GM23338 (cell line): ENCODE measurements at regions not wholly inside any gene's neighbourhood (a gene's known extent, or its start where the extent isn't known, plus 50 kb on each side); places are given as distances from the start of the nearest gene placed in this dataset.

Experiments used
- ATAC-seq: fragments of 200-7000 bp; cut with Tn5 transposase; 3 replicates; pipeline ENCODE4 v1.9.1; 2020
- DNase-seq: peaks from one replicate; pipeline ENCODE4 v3.0.0-alpha.2; 2015; ENCODE audit warnings: low spot score
- H2AFZ ChIP-seq: fragments of 200-600 bp; sonication (generic); 2 replicates; pipeline ENCODE4 v1.8.0; 2016; ENCODE audit warnings: antibody characterized with exemption, mild to moderate bottlenecking, moderate library complexity
- H3F3A ChIP-seq: fragments of 200-600 bp; sonication (generic); replicated peaks from 2 replicates; pipeline ENCODE4 v1.8.0; 2017; ENCODE audit warnings: antibody characterized with exemption, mixed run types, low read depth
- H3K27ac ChIP-seq: fragments of 200-600 bp; sonication (generic); 2 replicates; pipeline ENCODE4 v1.6.1; 2016; ENCODE audit warnings: low read depth
- H3K27me3 ChIP-seq: fragments of 200-600 bp; sonication (generic); 2 replicates; pipeline ENCODE4 v1.8.0; 2016; ENCODE audit warnings: mild to moderate bottlenecking, mixed run types, moderate library complexity; ENCODE audit not compliant: insufficient read depth
- H3K36me3 ChIP-seq: fragments of 200-600 bp; sonication (generic); 2 replicates; pipeline ENCODE4 v1.8.0; 2016; ENCODE audit warnings: mild to moderate bottlenecking; ENCODE audit not compliant: insufficient read depth
- H3K4me1 ChIP-seq: fragments of 200-600 bp; sonication (generic); 2 replicates; pipeline ENCODE4 v1.8.0; 2016; ENCODE audit warnings: mild to moderate bottlenecking, moderate library complexity; ENCODE audit not compliant: insufficient read depth
- H3K4me2 ChIP-seq: fragments of 200-600 bp; sonication (generic); 2 replicates; pipeline ENCODE4 v1.7.1; 2017; ENCODE audit warnings: mixed run types
- H3K4me3 ChIP-seq: fragments of 200-600 bp; sonication (generic); 2 replicates; pipeline ENCODE4 v1.6.1; 2016; ENCODE audit warnings: mixed run types
- H3K79me2 ChIP-seq: fragments of 200-600 bp; sonication (generic); replicated peaks from 2 replicates; pipeline ENCODE4 v1.8.0; 2017; ENCODE audit warnings: mild to moderate bottlenecking; ENCODE audit not compliant: insufficient read depth
- H3K9me2 ChIP-seq: fragments of 200-600 bp; sonication (generic); 2 replicates; pipeline ENCODE4 v1.8.0; 2017; ENCODE audit not compliant: insufficient read depth
- H4K20me1 ChIP-seq: fragments of 200-600 bp; sonication (generic); replicated peaks from 2 replicates; pipeline ENCODE4 v1.8.0; 2017; ENCODE audit warnings: mild to moderate bottlenecking; ENCODE audit not compliant: insufficient read depth
- H3K27ac Mint-ChIP-seq: 2 replicates; pipeline ENCODE4 v1.8.0; 2020; ENCODE audit warnings: inconsistent platforms, mild to moderate bottlenecking, moderate library complexity, mixed read lengths
- H3K27me3 Mint-ChIP-seq: 3 replicates; pipeline ENCODE4 v1.8.0; 2022; ENCODE audit warnings: low read depth, mild to moderate bottlenecking, moderate library complexity, mixed read lengths, inconsistent platforms; ENCODE audit not compliant: insufficient read depth, poor library complexity
- H3K36me3 Mint-ChIP-seq: 3 replicates; pipeline ENCODE4 v1.8.0; 2021; ENCODE audit warnings: low read depth, mild to moderate bottlenecking, inconsistent platforms, moderate library complexity, mixed read lengths
- H3K4me1 Mint-ChIP-seq: 3 replicates; pipeline ENCODE4 v1.8.0; 2020; ENCODE audit warnings: mild to moderate bottlenecking, inconsistent platforms, mixed read lengths
- H3K4me3 Mint-ChIP-seq: 3 replicates; pipeline ENCODE4 v1.8.0; 2021; ENCODE audit warnings: moderate library complexity, mild to moderate bottlenecking, inconsistent platforms, mixed read lengths
- H3K9me3 Mint-ChIP-seq: 3 replicates; pipeline ENCODE4 v1.8.0; 2020; ENCODE audit warnings: moderate library complexity, mild to moderate bottlenecking, inconsistent platforms, mixed read lengths
- EZH2 ChIP-seq: fragments of 200-600 bp; sonication (generic); IDR thresholded peaks from one replicate; pipeline ENCODE4 v1.8.0; 2017; ENCODE audit warnings: antibody characterized with exemption, mild to moderate bottlenecking, low read depth; ENCODE audit not compliant: unreplicated experiment
- EZH2phosphoT487 ChIP-seq: fragments of 200-600 bp; sonication (generic); IDR thresholded peaks from one replicate; pipeline ENCODE4 v1.8.1; 2018; ENCODE audit warnings: antibody characterized with exemption; ENCODE audit not compliant: unreplicated experiment
- JUNB ChIP-seq: IDR thresholded peaks from one replicate; pipeline ENCODE4 v1.6.1; 2016; ENCODE audit warnings: antibody characterized with exemption; ENCODE audit not compliant: unreplicated experiment
- NANOG ChIP-seq: IDR thresholded peaks from 2 replicates; pipeline ENCODE4 v1.6.1; 2016; ENCODE audit warnings: antibody characterized with exemption, borderline replicate concordance
- POLR2AphosphoS5 ChIP-seq: IDR thresholded peaks from 2 replicates; pipeline ENCODE4 v1.6.1; 2016; ENCODE audit warnings: antibody characterized with exemption, low read depth
- STAT1 ChIP-seq: IDR thresholded peaks from one replicate; pipeline ENCODE4 v1.6.1; 2016; ENCODE audit warnings: antibody characterized with exemption; ENCODE audit not compliant: unreplicated experiment
- ZNF114 ChIP-seq: fragments of 250-450 bp; sonication (Bioruptor Pico); IDR thresholded peaks from 2 replicates; pipeline ENCODE4 v1.5.0; 2020; ENCODE audit warnings: mild to moderate bottlenecking, moderate library complexity
- ZNF331 ChIP-seq: fragments of 250-450 bp; sonication (Bioruptor Pico); IDR thresholded peaks from 2 replicates; pipeline ENCODE4 v1.5.0; 2020; ENCODE audit warnings: low read depth, mild to moderate bottlenecking, moderate library complexity
- TF ChIP-seq, protein P1 (sequence below), 2 experiments: fragments of 200-600 bp in 1 of 2; sonication (generic) in 1 of 2; conservative IDR thresholded peaks; 2 replicates each; pipeline versions ENCODE4 v1.5.1 to v1.6.1; 2016 to 2017; ENCODE audit warnings: antibody characterized with exemption in 2 of 2, low read depth in 2 of 2, mild to moderate bottlenecking in 2 of 2, moderate library complexity in 1 of 2
- TF ChIP-seq, protein P2 (sequence below): fragments of 250-450 bp; sonication (Bioruptor Pico); IDR thresholded peaks from 2 replicates; pipeline ENCODE4 v1.5.0; 2020; ENCODE audit warnings: mild to moderate bottlenecking, moderate library complexity
- TF ChIP-seq, protein P3 (sequence below): IDR thresholded peaks from one replicate; pipeline ENCODE4 v1.6.1; 2018; ENCODE audit warnings: antibody characterized with exemption; ENCODE audit not compliant: unreplicated experiment

DNA sequence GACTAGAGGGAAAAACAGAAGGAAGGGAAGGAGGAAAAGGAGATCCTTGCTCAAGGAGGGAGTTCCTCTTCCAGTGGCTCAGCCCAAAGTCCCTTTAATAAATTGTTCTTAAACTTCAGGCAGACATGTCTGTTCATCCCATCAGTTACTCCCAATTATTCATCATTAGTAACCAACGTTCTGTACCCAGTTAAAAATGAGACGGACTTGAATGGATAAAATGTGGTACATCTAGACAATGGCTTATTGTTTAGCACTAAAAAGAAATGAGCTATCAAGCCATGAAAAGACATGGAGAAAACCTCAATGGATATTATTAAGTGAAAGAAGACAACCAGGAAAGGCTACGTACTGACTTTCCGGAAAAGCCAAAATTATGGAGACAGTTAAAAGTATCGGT, 50.8 kb upstream of the ACSL3 start:
- Histone ChIP-seq H3K36me3 (no peaks in the 10 kb centered on the region), H3K79me2 (no peaks in the 10 kb centered on the region), H3K27me3 (no peaks in the 10 kb centered on the region), H3F3A (no peaks in the 10 kb centered on the region), H3K9me2 (no peaks in the 10 kb centered on the region), H2AFZ (no peak overlapping the region), H3K4me3 (no peak overlapping the region), H3K4me2 (no peak overlapping the region), H4K20me1 (no peaks in the 10 kb centered on the region), H3K27ac (no peak overlapping the region), H3K4me1 (no peaks in the 10 kb centered on the region)
- DNase-seq (no peak), ATAC-seq (no peak)
- Mint-ChIP-seq H3K4me3 (no peak overlapping the region), H3K27me3 (no peaks in the 10 kb centered on the region), H3K27ac (no peak overlapping the region), H3K9me3 (peaks cover 9% of the 10 kb centered on the region; the same call in 2 of the 3 replicates), H3K4me1 (peaks cover 2% of the 10 kb centered on the region; the same call in 1 of the 3 replicates), H3K36me3 (peaks cover 3% of the 10 kb centered on the region; the same call in 2 of the 3 replicates)
- TF ChIP-seq, protein P1, sequence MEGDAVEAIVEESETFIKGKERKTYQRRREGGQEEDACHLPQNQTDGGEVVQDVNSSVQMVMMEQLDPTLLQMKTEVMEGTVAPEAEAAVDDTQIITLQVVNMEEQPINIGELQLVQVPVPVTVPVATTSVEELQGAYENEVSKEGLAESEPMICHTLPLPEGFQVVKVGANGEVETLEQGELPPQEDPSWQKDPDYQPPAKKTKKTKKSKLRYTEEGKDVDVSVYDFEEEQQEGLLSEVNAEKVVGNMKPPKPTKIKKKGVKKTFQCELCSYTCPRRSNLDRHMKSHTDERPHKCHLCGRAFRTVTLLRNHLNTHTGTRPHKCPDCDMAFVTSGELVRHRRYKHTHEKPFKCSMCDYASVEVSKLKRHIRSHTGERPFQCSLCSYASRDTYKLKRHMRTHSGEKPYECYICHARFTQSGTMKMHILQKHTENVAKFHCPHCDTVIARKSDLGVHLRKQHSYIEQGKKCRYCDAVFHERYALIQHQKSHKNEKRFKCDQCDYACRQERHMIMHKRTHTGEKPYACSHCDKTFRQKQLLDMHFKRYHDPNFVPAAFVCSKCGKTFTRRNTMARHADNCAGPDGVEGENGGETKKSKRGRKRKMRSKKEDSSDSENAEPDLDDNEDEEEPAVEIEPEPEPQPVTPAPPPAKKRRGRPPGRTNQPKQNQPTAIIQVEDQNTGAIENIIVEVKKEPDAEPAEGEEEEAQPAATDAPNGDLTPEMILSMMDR (conservative IDR thresholded peaks at IDR 0.05; ENCODE audit: low read depth in 2 of 2), result no peak
- TF ChIP-seq NANOG (no peak), POLR2AphosphoS5 (no peak), JUNB (no peak), ZNF331 (CRISPR knock-in tag) (no peak), EZH2phosphoT487 (no peak), EZH2 (no peak), ZNF114 (CRISPR knock-in tag) (no peak), STAT1 (no peak)
- TF ChIP-seq, protein P2, sequence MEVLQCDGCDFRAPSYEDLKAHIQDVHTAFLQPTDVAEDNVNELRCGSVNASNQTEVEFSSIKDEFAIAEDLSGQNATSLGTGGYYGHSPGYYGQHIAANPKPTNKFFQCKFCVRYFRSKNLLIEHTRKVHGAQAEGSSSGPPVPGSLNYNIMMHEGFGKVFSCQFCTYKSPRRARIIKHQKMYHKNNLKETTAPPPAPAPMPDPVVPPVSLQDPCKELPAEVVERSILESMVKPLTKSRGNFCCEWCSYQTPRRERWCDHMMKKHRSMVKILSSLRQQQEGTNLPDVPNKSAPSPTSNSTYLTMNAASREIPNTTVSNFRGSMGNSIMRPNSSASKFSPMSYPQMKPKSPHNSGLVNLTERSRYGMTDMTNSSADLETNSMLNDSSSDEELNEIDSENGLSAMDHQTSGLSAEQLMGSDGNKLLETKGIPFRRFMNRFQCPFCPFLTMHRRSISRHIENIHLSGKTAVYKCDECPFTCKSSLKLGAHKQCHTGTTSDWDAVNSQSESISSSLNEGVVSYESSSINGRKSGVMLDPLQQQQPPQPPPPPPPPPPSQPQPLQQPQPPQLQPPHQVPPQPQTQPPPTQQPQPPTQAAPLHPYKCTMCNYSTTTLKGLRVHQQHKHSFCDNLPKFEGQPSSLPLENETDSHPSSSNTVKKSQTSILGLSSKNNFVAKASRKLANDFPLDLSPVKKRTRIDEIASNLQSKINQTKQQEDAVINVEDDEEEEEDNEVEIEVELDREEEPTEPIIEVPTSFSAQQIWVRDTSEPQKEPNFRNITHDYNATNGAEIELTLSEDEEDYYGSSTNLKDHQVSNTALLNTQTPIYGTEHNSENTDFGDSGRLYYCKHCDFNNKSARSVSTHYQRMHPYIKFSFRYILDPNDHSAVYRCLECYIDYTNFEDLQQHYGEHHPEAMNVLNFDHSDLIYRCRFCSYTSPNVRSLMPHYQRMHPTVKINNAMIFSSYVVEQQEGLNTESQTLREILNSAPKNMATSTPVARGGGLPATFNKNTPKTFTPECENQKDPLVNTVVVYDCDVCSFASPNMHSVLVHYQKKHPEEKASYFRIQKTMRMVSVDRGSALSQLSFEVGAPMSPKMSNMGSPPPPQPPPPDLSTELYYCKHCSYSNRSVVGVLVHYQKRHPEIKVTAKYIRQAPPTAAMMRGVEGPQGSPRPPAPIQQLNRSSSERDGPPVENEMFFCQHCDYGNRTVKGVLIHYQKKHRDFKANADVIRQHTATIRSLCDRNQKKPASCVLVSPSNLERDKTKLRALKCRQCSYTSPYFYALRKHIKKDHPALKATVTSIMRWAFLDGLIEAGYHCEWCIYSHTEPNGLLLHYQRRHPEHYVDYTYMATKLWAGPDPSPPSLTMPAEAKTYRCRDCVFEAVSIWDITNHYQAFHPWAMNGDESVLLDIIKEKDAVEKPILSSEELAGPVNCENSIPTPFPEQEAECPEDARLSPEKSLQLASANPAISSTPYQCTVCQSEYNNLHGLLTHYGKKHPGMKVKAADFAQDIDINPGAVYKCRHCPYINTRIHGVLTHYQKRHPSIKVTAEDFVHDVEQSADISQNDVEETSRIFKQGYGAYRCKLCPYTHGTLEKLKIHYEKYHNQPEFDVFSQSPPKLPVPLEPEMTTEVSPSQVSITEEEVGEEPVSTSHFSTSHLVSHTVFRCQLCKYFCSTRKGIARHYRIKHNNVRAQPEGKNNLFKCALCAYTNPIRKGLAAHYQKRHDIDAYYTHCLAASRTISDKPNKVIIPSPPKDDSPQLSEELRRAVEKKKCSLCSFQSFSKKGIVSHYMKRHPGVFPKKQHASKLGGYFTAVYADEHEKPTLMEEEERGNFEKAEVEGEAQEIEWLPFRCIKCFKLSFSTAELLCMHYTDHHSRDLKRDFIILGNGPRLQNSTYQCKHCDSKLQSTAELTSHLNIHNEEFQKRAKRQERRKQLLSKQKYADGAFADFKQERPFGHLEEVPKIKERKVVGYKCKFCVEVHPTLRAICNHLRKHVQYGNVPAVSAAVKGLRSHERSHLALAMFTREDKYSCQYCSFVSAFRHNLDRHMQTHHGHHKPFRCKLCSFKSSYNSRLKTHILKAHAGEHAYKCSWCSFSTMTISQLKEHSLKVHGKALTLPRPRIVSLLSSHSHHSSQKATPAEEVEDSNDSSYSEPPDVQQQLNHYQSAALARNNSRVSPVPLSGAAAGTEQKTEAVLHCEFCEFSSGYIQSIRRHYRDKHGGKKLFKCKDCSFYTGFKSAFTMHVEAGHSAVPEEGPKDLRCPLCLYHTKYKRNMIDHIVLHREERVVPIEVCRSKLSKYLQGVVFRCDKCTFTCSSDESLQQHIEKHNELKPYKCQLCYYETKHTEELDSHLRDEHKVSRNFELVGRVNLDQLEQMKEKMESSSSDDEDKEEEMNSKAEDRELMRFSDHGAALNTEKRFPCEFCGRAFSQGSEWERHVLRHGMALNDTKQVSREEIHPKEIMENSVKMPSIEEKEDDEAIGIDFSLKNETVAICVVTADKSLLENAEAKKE (CRISPR knock-in tag), result no peak
- TF ChIP-seq, protein P3, sequence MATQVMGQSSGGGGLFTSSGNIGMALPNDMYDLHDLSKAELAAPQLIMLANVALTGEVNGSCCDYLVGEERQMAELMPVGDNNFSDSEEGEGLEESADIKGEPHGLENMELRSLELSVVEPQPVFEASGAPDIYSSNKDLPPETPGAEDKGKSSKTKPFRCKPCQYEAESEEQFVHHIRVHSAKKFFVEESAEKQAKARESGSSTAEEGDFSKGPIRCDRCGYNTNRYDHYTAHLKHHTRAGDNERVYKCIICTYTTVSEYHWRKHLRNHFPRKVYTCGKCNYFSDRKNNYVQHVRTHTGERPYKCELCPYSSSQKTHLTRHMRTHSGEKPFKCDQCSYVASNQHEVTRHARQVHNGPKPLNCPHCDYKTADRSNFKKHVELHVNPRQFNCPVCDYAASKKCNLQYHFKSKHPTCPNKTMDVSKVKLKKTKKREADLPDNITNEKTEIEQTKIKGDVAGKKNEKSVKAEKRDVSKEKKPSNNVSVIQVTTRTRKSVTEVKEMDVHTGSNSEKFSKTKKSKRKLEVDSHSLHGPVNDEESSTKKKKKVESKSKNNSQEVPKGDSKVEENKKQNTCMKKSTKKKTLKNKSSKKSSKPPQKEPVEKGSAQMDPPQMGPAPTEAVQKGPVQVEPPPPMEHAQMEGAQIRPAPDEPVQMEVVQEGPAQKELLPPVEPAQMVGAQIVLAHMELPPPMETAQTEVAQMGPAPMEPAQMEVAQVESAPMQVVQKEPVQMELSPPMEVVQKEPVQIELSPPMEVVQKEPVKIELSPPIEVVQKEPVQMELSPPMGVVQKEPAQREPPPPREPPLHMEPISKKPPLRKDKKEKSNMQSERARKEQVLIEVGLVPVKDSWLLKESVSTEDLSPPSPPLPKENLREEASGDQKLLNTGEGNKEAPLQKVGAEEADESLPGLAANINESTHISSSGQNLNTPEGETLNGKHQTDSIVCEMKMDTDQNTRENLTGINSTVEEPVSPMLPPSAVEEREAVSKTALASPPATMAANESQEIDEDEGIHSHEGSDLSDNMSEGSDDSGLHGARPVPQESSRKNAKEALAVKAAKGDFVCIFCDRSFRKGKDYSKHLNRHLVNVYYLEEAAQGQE, result no peak
